D721Med (cell line): ENCODE measurements at regions not wholly inside any gene's neighbourhood (a gene's known extent, or its start where the extent isn't known, plus 50 kb on each side); places are given as distances from the start of the nearest gene placed in this dataset.

Source experiments
- DNase-seq: peaks from one replicate; pipeline ENCODE4 v3.0.0; 2011; ENCODE audit warnings: low spot score; ENCODE audit not compliant: insufficient read length
- FAIRE-seq: peaks from 2 replicates; lab custom pipeline; 2011; peaks lifted over from hg19 to GRCh38; lab: Jason Lieb, UNC
- CTCF ChIP-seq: IDR thresholded peaks from 2 replicates; pipeline ENCODE4 v1.5.1; 2012; ENCODE audit warnings: mild to moderate bottlenecking, control low read depth; ENCODE audit not compliant: insufficient read depth; ENCODE audit errors: missing control alignments

DNA sequence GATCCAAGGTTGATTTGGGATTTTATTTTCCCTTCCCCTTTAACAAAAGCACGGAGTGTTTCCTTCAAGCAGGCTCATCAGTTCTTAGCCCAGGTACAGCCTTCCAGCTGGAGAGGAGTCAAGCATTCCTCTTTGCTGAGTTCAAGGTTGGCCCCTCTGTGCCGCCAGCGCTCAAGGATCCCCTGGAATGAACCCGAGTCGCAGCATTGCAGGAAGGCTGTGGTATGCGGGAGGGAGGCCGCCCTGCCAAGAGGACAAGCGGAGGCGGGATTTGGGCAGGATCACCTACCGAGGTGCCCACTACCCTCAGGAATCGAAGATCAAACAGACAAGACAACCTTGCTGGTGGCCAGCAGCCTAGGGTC, 53.9 kb upstream of the NCOR2 start:
- FAIRE-seq (no peak), DNase-seq (no peak)
- TF ChIP-seq CTCF: no peak

- FAIRE-seq (no peak), DNase-seq (no peak)
- no peak for TF ChIP-seq CTCF
Measured at GRCh38 chr12:124620606-124621295, 53.3 kb upstream of the NCOR2 start.

- FAIRE-seq (no peak), DNase-seq (no peak)
- no peak for TF ChIP-seq CTCF
Measured at GRCh38 chr12:124618291-124618902, 51.0 kb upstream of the NCOR2 start.

GRCh38 chr12:124617615-124618014, 50.2 kb upstream of the NCOR2 start:
- DNase-seq (no peak), FAIRE-seq (no peak)
- TF ChIP-seq CTCF: no peak
